ENCODE measurements at regions not wholly inside any gene's neighbourhood (a gene's known extent, or its start where the extent isn't known, plus 50 kb on each side); places are given as distances from the start of the nearest gene placed in this dataset.

GRCh38 chr5:8870349-8870958 lies 675.4 kb downstream of the SEMA5A start:
- DNase-seq = no peak

- no peak for DNase-seq
Measured at GRCh38 chr5:8870959-8871355, 674.9 kb downstream of the SEMA5A start.

DNA sequence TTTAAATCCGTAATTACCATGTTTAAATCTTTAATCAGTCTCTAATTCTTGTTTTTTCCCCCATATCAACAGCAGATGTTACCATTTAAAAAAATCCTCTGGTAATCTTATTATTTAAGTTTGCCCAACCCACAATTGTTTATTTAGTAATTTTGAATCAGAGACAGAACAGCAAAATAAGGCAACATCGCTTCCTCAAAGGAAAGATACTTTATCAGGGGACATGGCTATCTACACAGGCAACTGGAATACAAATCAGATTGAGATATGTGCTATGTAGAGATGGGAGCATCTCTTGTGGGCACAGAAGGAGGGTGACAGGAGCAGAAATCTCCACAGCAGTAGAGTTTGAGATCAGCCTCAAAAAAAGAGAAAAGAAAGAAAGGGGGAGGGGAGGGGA lies 674.4 kb downstream of the SEMA5A start:
- DNase-seq = no peak

DNA sequence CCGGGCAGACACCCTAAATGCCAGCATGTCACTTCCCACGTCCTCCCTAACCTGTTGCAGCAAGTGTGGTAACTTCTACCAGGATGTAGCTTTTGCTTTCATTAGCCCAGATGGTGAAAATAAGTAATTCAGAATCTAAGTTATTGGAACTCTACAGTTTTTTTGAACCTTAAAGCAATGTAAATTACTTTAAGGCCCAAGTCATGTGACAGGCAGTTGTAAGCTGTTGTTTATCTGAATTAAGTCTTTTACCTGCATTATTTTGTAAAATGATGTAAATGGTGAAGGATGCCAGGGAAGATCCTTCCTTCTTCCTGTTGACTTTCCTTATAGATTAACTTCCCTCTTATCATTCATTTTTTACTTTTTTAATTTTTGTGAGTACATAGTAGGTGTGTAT lies 670.2 kb downstream of the SEMA5A start:
- DNase-seq = no peak

DNA sequence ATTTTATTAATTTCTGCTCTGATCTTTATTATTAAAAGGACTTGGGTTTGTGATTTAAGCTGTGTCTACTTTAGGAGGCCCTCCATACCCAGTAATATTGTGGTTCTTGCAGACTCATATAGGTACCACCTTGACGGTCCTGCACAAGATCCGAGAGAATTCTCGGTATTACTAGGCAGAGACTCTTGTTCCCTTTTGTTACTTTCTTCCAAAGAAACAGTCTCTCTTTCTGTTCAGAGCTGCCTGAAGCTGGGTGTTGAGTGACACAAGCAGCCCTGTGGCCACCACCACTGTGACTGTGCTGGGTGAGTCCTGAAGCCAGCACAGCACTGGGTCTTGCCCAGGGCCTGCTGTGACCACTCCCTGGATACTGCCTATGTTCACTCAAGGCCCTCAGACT lies 666.6 kb downstream of the SEMA5A start:
- DNase-seq = no peak

- DNase-seq = no peak
Measured at GRCh38 chr5:8884029-8884428, 661.8 kb downstream of the SEMA5A start.

DNA sequence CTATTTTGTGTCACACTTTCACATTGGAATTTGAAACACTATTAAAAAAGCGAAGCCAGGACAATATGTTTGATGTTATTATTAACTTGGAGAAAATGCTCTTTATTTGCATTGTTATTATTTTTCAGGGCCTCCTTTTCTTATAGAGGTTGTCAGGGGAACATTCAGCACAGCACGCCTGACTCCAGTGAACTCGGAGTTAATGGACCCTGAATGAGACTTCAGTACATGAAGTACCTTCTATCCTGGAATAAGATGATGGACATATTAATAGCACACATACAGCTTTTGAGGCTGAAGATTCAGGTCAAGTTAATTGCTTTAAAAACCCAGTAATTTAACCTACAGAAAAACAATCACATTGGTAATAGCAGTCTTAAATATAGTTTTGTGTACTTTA lies 652.9 kb downstream of the SEMA5A start:
- no peak for DNase-seq

DNA sequence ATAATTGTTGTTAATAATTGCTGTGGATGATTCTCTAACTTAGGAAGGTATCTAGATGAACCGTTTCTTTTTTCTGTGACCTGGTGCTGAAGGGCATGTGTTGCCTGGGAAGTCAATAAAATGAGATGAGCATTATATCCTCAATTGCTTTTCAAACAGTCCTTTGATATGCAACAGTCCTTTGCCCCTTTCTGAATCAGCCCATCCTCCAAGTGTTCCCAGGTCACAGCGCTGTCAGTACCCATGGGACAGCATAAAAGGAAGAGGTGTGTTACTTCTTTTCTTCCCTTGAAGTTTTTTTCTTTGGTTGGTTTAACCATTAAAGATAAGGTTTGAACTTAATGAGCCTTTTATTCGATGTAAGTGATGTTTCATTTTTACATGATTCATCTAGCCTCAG lies 651.8 kb downstream of the SEMA5A start:
- no peak for DNase-seq

GRCh38 chr5:8895062-8895461 lies 650.8 kb downstream of the SEMA5A start:
- DNase-seq = no peak

- DNase-seq = no peak
Measured at GRCh38 chr5:8895599-8895998, 650.3 kb downstream of the SEMA5A start.

- no peak for DNase-seq
Measured at GRCh38 chr5:8897316-8897715, 648.6 kb downstream of the SEMA5A start.

DNA sequence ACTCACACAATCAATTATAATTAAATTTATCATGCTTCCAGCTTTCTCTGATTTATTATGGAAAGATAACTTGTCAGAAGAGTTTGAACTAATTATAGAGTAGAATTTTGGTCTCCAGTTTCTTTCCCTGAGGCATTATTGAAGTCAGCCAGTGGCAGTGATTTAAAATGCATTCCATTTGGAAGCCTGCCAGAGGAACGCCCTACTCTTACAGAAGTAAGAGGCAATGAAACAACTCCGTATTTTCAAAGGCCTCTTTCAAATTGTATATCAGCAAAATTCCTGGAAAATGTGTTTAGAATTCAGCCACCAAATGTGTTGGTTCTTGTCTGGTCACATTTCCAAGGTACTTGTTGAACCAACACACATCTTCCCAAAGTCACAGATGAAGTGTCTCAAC lies 640.9 kb downstream of the SEMA5A start:
- no peak for DNase-seq

GRCh38 chr5:8906303-8906967 lies 639.4 kb downstream of the SEMA5A start:
- no peak for DNase-seq

- no peak for DNase-seq
Measured at GRCh38 chr5:8907168-8907868, 638.6 kb downstream of the SEMA5A start.

DNA sequence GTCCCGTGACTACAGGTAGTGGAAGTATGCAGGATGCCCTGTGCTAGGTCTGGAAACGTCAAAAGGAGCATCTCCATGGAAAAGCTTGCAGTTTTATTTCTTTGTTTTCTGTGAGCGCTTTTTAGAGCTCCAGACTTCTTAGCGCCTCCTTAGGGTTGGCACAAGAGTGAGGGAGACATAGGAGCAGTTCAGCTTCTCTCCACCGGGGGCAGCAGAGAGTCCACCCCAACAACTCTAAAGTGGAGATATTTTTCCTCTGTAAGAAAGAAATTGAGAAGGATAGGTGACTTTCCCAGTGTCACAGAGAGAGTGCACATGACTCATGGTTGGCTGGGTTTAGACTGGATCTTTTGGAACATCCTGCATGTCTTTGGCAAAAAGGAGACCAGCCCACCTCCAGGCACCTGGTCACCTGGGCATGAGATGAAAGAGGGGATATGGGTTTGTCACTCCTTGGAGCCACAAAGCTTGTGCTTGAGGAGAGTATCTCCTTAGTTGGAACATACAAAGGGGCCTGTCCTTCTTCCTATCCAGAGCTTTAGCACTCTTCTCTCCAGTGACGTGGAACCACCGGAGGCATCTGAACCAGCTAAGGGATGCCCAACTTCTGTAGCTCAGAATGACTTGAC lies 637.7 kb downstream of the SEMA5A start:
- no peak for DNase-seq

GRCh38 chr5:8912106-8912505 lies 633.8 kb downstream of the SEMA5A start:
- DNase-seq = no peak

DNA sequence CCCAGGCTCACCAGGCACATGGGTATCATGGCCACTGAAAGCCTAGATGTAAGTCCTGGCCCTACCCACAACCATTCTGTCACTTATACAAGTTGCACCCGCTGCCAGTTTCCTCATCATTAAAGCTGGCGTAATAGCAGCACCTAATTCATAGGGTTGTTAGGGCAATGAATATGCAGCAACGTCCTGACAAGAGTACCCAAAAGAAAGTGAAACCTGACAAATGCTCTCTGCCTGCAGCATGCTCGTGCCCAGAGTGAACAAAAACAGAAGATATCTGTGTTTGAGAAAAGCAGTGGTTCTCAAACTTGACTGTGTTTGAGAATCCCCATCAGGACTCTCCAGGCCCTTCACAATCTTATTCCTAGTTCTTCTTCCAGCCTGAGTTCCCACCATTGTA lies 632.4 kb downstream of the SEMA5A start:
- no peak for DNase-seq

DNA sequence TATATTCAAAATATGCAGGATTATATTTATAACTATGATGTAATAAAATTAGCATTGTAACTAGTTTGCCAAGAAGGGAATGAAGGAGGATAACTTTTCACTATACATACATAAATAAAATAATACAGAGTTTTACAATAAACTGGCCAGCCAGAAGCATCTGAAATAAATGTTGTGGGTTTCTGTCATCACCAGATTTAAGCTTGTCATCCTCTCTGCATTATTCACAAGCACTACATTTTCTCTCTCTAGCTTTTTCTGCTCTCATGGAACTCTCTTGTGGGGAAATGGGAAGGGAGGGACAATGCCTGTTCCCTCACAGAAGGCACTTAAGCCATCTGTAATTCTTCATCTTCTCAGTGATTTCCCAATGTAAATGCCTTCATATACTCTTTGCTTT lies 626.8 kb downstream of the SEMA5A start:
- no peak for DNase-seq

DNA sequence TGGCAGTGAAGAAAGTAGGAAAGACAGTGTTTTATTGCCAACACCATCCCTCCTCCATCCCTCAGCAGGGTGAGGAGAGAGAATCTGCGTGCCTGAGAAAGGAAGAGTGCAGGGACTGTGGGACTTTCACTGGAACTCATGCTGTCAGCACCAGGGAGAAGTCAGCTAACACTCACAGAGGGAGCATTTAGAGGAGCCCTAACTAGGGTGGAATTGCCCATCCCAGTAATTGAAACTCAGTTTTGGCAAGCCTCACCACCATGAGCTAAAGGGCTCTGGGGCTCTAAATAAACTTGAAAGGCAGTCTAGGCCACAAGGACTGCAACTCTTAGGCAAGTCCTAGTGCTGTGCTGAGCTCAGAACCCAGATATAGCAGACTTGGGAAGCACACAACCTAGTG lies 622.3 kb downstream of the SEMA5A start:
- DNase-seq = no peak

GRCh38 chr5:8924054-8924793 lies 621.7 kb downstream of the SEMA5A start:
- DNase-seq = no peak

DNA sequence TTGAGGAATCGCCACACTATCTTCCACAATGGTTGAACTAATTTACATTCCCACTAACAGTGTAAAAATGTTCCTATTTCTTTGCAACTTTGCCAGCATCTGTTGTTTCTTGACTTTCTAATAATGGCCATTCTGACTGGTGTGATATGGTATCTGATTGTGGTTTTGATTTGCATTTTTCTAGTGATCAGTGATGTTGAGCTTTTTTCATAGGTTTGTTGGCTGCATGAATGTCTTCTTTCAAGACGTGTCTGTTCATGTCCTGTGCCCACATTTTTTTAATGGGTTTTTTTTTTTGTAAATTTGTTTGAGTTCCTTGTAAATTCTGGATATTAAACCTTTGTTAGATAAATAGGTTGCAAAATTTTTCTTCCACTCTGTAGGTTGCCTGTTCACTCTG lies 615.9 kb downstream of the SEMA5A start:
- no peak for DNase-seq

DNA sequence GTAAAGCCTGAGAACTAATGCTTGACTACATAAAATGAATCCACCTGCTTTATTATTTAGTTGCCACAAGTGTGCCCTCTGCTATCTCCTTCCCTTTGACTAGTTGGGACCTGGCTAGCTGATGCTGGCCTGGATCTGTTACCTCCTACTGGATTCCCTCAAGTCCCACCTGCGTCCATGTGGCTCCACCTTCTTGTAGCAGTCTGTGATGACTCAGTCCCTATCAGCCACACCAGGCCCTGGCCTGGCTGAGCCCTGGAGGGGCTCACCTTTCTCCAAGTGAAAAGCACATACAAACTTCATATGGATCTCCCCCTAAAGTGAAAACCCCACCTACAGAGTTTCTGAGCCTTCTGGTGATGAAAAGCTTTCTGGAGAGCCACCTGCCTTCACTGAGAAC lies 611.4 kb downstream of the SEMA5A start:
- no peak for DNase-seq

- DNase-seq = no peak
Measured at GRCh38 chr5:8940934-8941333, 604.9 kb downstream of the SEMA5A start.
